Lower leg skin (tissue), 4 donors: ENCODE measurements at regions not wholly inside any gene's neighbourhood (a gene's known extent, or its start where the extent isn't known, plus 50 kb on each side); places are given as distances from the start of the nearest gene placed in this dataset.

ENCODE experiments used
- DNase-seq, 2 donors: peaks; one replicate each; pipeline ENCODE4 v3.0.0-alpha.2; 2019; ENCODE audit warnings: low spot score in 2 of 2
- H3K4me3 ChIP-seq: fragments of 200-600 bp; sonication (generic); 2 replicates; pipeline ENCODE4 v1.5.1; 2017; ENCODE audit warnings: mild to moderate bottlenecking, low read depth; ENCODE audit not compliant: poor library complexity, severe bottlenecking
- POLR2A ChIP-seq, 2 donors: fragments of 450-650 bp; IDR thresholded peaks; one replicate each; pipeline ENCODE4 v1.6.1; 2016 to 2017; ENCODE audit warnings: antibody characterized with exemption in 2 of 2, mild to moderate bottlenecking in 1 of 2, moderate library complexity in 1 of 2
- WGBS, 2 donors: methylation state at CpG; one replicate each; pipeline ENCODE4 v1.1.5; 2018; 5-methylcytosine and 5-hydroxymethylcytosine counted together
- intact Hi-C: fragments of 100-400 bp; cut with DNase I; formaldehyde crosslinking; loops from one replicate; pipeline ENCODE4 v1.15.0; 2023; ENCODE audit warnings: low total_unique reads
- TF ChIP-seq, protein P1 (sequence below), 3 donors: fragments of 450-650 bp; IDR thresholded peaks; one replicate each; pipeline ENCODE4 v1.5.1; 2016; ENCODE audit warnings: antibody characterized with exemption in 3 of 3, mild to moderate bottlenecking in 3 of 3, moderate library complexity in 2 of 3

DNA sequence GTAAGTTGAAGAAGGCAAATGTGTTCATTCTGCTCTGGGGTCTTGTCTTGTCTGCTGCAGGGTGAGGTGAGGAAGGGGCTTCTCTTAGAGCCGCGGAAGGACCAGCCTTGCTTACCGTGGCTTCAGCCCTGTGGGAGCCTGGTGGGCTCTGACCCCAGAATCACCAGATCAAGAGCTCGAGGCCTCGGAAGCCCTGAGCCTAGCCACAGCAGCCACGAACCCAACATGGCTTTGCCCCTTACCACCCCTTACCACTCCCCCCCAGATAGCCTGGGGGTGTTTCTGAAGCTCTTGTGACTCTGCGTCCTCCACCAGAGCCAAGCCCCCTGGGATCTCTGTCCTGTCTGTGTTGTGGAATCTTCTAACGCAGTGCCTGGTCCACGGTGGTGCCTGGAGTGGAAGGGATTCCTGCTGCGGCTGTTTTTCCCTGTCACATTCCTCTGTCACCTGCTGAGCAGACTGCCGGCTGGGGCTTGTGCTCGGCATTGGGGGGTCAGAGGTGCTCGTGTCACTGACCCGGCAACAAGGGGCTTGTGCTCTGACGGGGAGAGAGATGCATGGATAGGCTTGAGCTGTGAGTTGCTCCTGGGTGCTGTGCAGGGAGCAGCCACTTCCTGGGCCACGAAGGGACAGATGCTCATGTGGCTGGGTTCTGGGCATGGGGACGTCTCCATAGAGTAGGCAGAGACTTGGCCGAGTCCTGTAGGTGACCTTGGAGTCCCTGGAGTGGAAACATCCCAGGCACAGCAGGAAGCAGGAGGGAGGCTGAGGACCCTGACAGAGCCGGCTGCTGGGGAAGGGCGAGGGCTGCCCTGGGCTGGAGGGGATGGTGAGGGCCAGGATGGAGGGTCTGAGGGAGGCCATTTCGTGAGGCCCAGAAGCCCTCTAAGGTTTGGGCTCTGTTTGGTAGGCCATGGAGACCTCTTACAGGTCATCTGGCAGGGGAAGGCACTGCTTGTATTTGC is 316.0 kb downstream of the QKI start:
- intact Hi-C loops, result loop anchor here (10.0 kb wide), 1 partner anchor 1824 kb away; no protein-coding TSS in a partner anchor
- DNase-seq, result peak in 1 of 2 donors; percentile 70
- no peak overlapping the region for H3K4me3 ChIP-seq
- 91 to 96% methylated on average over 20 to 21 of the region's 21 CpGs for WGBS, 2 donors
- TF ChIP-seq, protein P1, sequence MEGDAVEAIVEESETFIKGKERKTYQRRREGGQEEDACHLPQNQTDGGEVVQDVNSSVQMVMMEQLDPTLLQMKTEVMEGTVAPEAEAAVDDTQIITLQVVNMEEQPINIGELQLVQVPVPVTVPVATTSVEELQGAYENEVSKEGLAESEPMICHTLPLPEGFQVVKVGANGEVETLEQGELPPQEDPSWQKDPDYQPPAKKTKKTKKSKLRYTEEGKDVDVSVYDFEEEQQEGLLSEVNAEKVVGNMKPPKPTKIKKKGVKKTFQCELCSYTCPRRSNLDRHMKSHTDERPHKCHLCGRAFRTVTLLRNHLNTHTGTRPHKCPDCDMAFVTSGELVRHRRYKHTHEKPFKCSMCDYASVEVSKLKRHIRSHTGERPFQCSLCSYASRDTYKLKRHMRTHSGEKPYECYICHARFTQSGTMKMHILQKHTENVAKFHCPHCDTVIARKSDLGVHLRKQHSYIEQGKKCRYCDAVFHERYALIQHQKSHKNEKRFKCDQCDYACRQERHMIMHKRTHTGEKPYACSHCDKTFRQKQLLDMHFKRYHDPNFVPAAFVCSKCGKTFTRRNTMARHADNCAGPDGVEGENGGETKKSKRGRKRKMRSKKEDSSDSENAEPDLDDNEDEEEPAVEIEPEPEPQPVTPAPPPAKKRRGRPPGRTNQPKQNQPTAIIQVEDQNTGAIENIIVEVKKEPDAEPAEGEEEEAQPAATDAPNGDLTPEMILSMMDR (IDR thresholded peaks at IDR 0.05), result no peak
- no peak for TF ChIP-seq POLR2A (IDR thresholded peaks at IDR 0.05)

- TF ChIP-seq, protein P1 (IDR thresholded peaks at IDR 0.05), result no peak
- no peak for TF ChIP-seq POLR2A (IDR thresholded peaks at IDR 0.05)
- DNase-seq, result peak in 1 of 2 donors; percentile 59
- intact Hi-C loops, result no loop called here
- WGBS, 2 donors, result 93 to 96% methylated on average over 16 of the region's 16 CpGs
- no peak overlapping the region for H3K4me3 ChIP-seq
Measured at GRCh38 chr6:163729127-163729872, 314.8 kb downstream of the QKI start.

GRCh38 chr6:163728442-163729126 is 314.1 kb downstream of the QKI start:
- TF ChIP-seq POLR2A (IDR thresholded peaks at IDR 0.05), result no peak
- TF ChIP-seq, protein P1 (IDR thresholded peaks at IDR 0.05), result no peak
- peak in 1 of 2 donors; percentile 59 for DNase-seq
- 91 to 92% methylated on average over 13 of the region's 13 CpGs for WGBS, 2 donors
- no peak overlapping the region for H3K4me3 ChIP-seq
- intact Hi-C loops, result no loop called here

- intact Hi-C loops, result no loop called here
- TF ChIP-seq, protein P1 (IDR thresholded peaks at IDR 0.05), result no peak
- TF ChIP-seq POLR2A (IDR thresholded peaks at IDR 0.05), result no peak
- DNase-seq, result peak in 1 of 2 donors; percentile 66
- WGBS, 2 donors, result 86 to 90% methylated on average over 14 of the region's 14 CpGs
- no peak overlapping the region for H3K4me3 ChIP-seq
Measured at GRCh38 chr6:163726037-163726695, 311.6 kb downstream of the QKI start.
